CD14-positive monocyte (primary cell): ENCODE measurements at regions not wholly inside any gene's neighbourhood (a gene's known extent, or its start where the extent isn't known, plus 50 kb on each side); places are given as distances from the start of the nearest gene placed in this dataset.

ENCODE experiments used
- DNase-seq, 3 donors: peaks; one replicate each; pipeline ENCODE4 v3.0.0-alpha.2; 2011 to 2022
- H2AFZ ChIP-seq: 2 replicates; pipeline ENCODE4 v1.6.0; 2012; ENCODE audit warnings: mild to moderate bottlenecking, low read depth, low read length, inconsistent platforms; ENCODE audit not compliant: insufficient read depth, poor library complexity, severe bottlenecking
- H3K27ac ChIP-seq, 2 donors: 1 replicate in 1 of 2; 2 replicates in 1 of 2; pipeline ENCODE4 v1.5.1; 2012 to 2013; ENCODE audit warnings: low read length in 2 of 2, control low read depth in 1 of 2, inconsistent platforms in 1 of 2, low read depth in 1 of 2, mild to moderate bottlenecking in 1 of 2
- H3K27me3 ChIP-seq, 2 donors: one replicate each; pipeline versions ENCODE4 v1.6.0 to v1.6.1; 2011 to 2013; ENCODE audit warnings: low read length in 2 of 2; ENCODE audit not compliant: control insufficient read depth in 2 of 2, insufficient read depth in 2 of 2
- H3K36me3 ChIP-seq, 2 donors: replicated peaks in 1 of 2; 1 replicate in 1 of 2; 2 replicates in 1 of 2; pipeline versions ENCODE4 v1.5.1 to v1.6.1; 2012 to 2013; ENCODE audit warnings: low read length in 2 of 2, control low read depth in 1 of 2, inconsistent platforms in 1 of 2, mild to moderate bottlenecking in 1 of 2; ENCODE audit not compliant: insufficient read depth in 2 of 2, control insufficient read depth in 1 of 2
- H3K4me1 ChIP-seq, 2 donors: 1 replicate in 1 of 2; 2 replicates in 1 of 2; pipeline versions ENCODE4 v1.5.1 to v1.6.1; 2012 to 2013; ENCODE audit warnings: low read length in 2 of 2, control low read depth in 1 of 2, inconsistent platforms in 1 of 2, mild to moderate bottlenecking in 1 of 2, moderate library complexity in 1 of 2; ENCODE audit not compliant: insufficient read depth in 2 of 2, control insufficient read depth in 1 of 2
- H3K4me2 ChIP-seq: replicated peaks from 2 replicates; pipeline ENCODE3; 2012; ENCODE audit warnings: low read length, moderate library complexity, mild to moderate bottlenecking; ENCODE audit not compliant: poor library complexity, severe bottlenecking; ENCODE audit errors: extremely low read depth
- H3K4me3 ChIP-seq, 3 experiments: fragments of 200-600 bp in 1 of 3; sonication (generic) in 1 of 3; replicated peaks in 1 of 3; 1 replicate in 2 of 3; 2 replicates in 1 of 3; pipeline ENCODE4 v1.5.1; 2011 to 2013; ENCODE audit warnings: low read length in 3 of 3, mild to moderate bottlenecking in 3 of 3, control low read depth in 2 of 3, low read depth in 2 of 3, inconsistent platforms in 1 of 3, moderate library complexity in 1 of 3
- H3K79me2 ChIP-seq: 2 replicates; pipeline ENCODE4 v1.6.0; 2012; ENCODE audit warnings: mild to moderate bottlenecking, control low read depth, inconsistent platforms, low read length, moderate library complexity; ENCODE audit not compliant: insufficient read depth
- H3K9ac ChIP-seq: 2 replicates; pipeline ENCODE4 v1.6.0; 2017; ENCODE audit warnings: low read length, mild to moderate bottlenecking; ENCODE audit not compliant: insufficient read depth, poor library complexity, severe bottlenecking
- H3K9me3 ChIP-seq, 2 donors: replicated peaks in 1 of 2; 1 replicate in 1 of 2; 2 replicates in 1 of 2; pipeline versions ENCODE4 v1.5.1 to v1.6.1; 2012 to 2013; ENCODE audit warnings: low read length in 2 of 2, control low read depth in 1 of 2; ENCODE audit not compliant: control insufficient read depth in 1 of 2, insufficient read depth in 1 of 2
- H4K20me1 ChIP-seq: 2 replicates; pipeline ENCODE4 v1.6.0; 2012; ENCODE audit warnings: mild to moderate bottlenecking, low read length, control low read depth, moderate library complexity; ENCODE audit not compliant: insufficient read depth
- H3K27ac Mint-ChIP-seq, 7 donors: one replicate each; pipeline ENCODE4 v1.8.0; 2020; ENCODE audit warnings: mild to moderate bottlenecking in 7 of 7, mixed read lengths in 7 of 7, moderate library complexity in 6 of 7, inconsistent platforms in 2 of 7
- H3K27me3 Mint-ChIP-seq, 3 donors: one replicate each; pipeline ENCODE4 v1.8.0; 2021 to 2022; ENCODE audit warnings: low read depth in 3 of 3, mild to moderate bottlenecking in 3 of 3, mixed read lengths in 3 of 3, moderate library complexity in 3 of 3, inconsistent platforms in 1 of 3
- H3K36me3 Mint-ChIP-seq, 2 donors: one replicate each; pipeline ENCODE4 v1.8.0; 2020; ENCODE audit warnings: mixed read lengths in 2 of 2, inconsistent platforms in 1 of 2, mild to moderate bottlenecking in 1 of 2
- H3K4me1 Mint-ChIP-seq: one replicate; pipeline ENCODE4 v1.8.0; 2020; ENCODE audit warnings: mild to moderate bottlenecking, mixed read lengths
- H3K4me3 Mint-ChIP-seq, 2 donors: one replicate each; pipeline ENCODE4 v1.8.0; 2020; ENCODE audit warnings: mild to moderate bottlenecking in 2 of 2, mixed read lengths in 2 of 2, moderate library complexity in 1 of 2
- H3K9me3 Mint-ChIP-seq, 7 donors: one replicate each; pipeline ENCODE4 v1.8.0; 2020 to 2022; ENCODE audit warnings: mixed read lengths in 7 of 7, mild to moderate bottlenecking in 6 of 7, moderate library complexity in 6 of 7, inconsistent platforms in 2 of 7
- CTCF ChIP-seq: fragments of 200-600 bp; IDR thresholded peaks from one replicate; pipeline ENCODE4 v1.8.0; 2022; ENCODE audit warnings: antibody characterized with exemption, mild to moderate bottlenecking
- WGBS: methylation state at CpG from one replicate; pipeline ENCODE4 v1.1.5; 2013; ENCODE audit warnings: missing lambda C conversion rate; ENCODE audit not compliant: insufficient coverage; 5-methylcytosine and 5-hydroxymethylcytosine counted together
- intact Hi-C, 2 donors: fragments of 100-400 bp; cut with micrococcal nuclease; formaldehyde crosslinking; loops; one replicate each; pipeline versions ENCODE4 v1.15.0 to v1.15.1; 2023

GRCh38 chr14:56895154-56895553 is 84.9 kb upstream of the OTX2 start:
- Mint-ChIP-seq H3K27ac (no peak overlapping the region), H3K4me3 (no peak overlapping the region), H3K4me1 (no peaks in the 10 kb centered on the region), H3K9me3 (peaks cover 0 to 4% (median 0%) of the 10 kb centered on the region in 7 donors), H3K36me3 (no peaks in the 10 kb centered on the region), H3K27me3 (peaks cover 0 to 6% (median 6%) of the 10 kb centered on the region in 3 donors)
- no peak for DNase-seq
- H3K9me3 ChIP-seq: no peaks in the 10 kb centered on the region
- H3K79me2 ChIP-seq: no peaks in the 10 kb centered on the region
- no peak overlapping the region for H2AFZ ChIP-seq
- H3K4me2 ChIP-seq: no peak overlapping the region
- 74% methylated on average over 3 of the region's 5 CpGs for WGBS
- TF ChIP-seq CTCF: no peak
- H3K36me3 ChIP-seq: no peaks in the 10 kb centered on the region
- H3K27me3 ChIP-seq: no peaks in the 10 kb centered on the region
- H3K4me3 ChIP-seq: no peak overlapping the region
- no peaks in the 10 kb centered on the region for H3K4me1 ChIP-seq
- intact Hi-C loops: no loop called here
- H4K20me1 ChIP-seq: no peaks in the 10 kb centered on the region
- H3K9ac ChIP-seq: no peak overlapping the region
- no peak overlapping the region for H3K27ac ChIP-seq

GRCh38 chr14:56894591-56894991 is 84.3 kb upstream of the OTX2 start:
- Mint-ChIP-seq H3K9me3 (peaks cover 0 to 4% (median 0%) of the 10 kb centered on the region in 7 donors), H3K27me3 (peaks cover 0 to 6% (median 6%) of the 10 kb centered on the region in 3 donors), H3K36me3 (no peaks in the 10 kb centered on the region), H3K27ac (no peak overlapping the region), H3K4me3 (no peak overlapping the region), H3K4me1 (no peaks in the 10 kb centered on the region)
- Histone ChIP-seq H3K4me2 (no peak overlapping the region), H3K36me3 (no peaks in the 10 kb centered on the region), H3K79me2 (no peaks in the 10 kb centered on the region), H3K27me3 (no peaks in the 10 kb centered on the region), H4K20me1 (no peaks in the 10 kb centered on the region), H3K4me1 (no peaks in the 10 kb centered on the region), H3K9me3 (no peaks in the 10 kb centered on the region), H3K9ac (no peak overlapping the region), H3K27ac (no peak overlapping the region), H3K4me3 (no peak overlapping the region), H2AFZ (no peak overlapping the region)
- intact Hi-C loops: no loop called here
- 91% methylated on average over 1 of the region's 3 CpGs for WGBS
- no peak for DNase-seq
- no peak for TF ChIP-seq CTCF
